Gastrocnemius medialis (tissue), 4 donors: ENCODE measurements at regions not wholly inside any gene's neighbourhood (a gene's known extent, or its start where the extent isn't known, plus 50 kb on each side); places are given as distances from the start of the nearest gene placed in this dataset.

ENCODE experiments used
- CTCF ChIP-seq, 5 experiments: fragments of 450-650 bp in 3 of 5; fragments of 200-600 bp in 2 of 5; sonication (generic) in 2 of 5; IDR thresholded peaks in 4 of 5; conservative IDR thresholded peaks in 1 of 5; 1 replicate in 4 of 5; 2 replicates in 1 of 5; pipeline ENCODE4 v1.5.1; 2016 to 2019; ENCODE audit warnings: antibody characterized with exemption in 5 of 5, mild to moderate bottlenecking in 3 of 5, moderate library complexity in 3 of 5
- POLR2A ChIP-seq, 2 donors: fragments of 450-650 bp; IDR thresholded peaks; one replicate each; pipeline ENCODE4 v1.6.1; 2017; ENCODE audit warnings: antibody characterized with exemption in 2 of 2, mild to moderate bottlenecking in 2 of 2, moderate library complexity in 2 of 2

GRCh38 chr17:83154311-83155127 is 75.1 kb downstream of the METRNL start:
- TF ChIP-seq CTCF (IDR thresholded peaks at IDR 0.05 in 4 of 5, conservative IDR thresholded peaks at IDR 0.05 in 1 of 5) (no peak), POLR2A (IDR thresholded peaks at IDR 0.05) (no peak)
